Mesendoderm (in vitro differentiated cells): ENCODE measurements at regions not wholly inside any gene's neighbourhood (a gene's known extent, or its start where the extent isn't known, plus 50 kb on each side); places are given as distances from the start of the nearest gene placed in this dataset.
"Not testable (repeated sequence)": the region's sequence is repeated elsewhere in the genome, so short reads cannot be mapped to it uniquely, and the experiment has no call there.

Source experiments
- DNase-seq: peaks from one replicate; pipeline ENCODE4 v3.0.0; 2013
- H2AK5ac ChIP-seq: 2 replicates; pipeline ENCODE4 v1.6.1; 2013; ENCODE audit warnings: low read length, inconsistent platforms
- H2BK120ac ChIP-seq: 2 replicates; pipeline ENCODE4 v1.6.1; 2013; ENCODE audit warnings: low read depth, mild to moderate bottlenecking, low read length, moderate library complexity, mixed read lengths
- H2BK15ac ChIP-seq: replicated peaks from 2 replicates; pipeline ENCODE4 v1.6.1; 2013; ENCODE audit warnings: low read depth, mild to moderate bottlenecking, moderate library complexity
- H2BK5ac ChIP-seq: 2 replicates; pipeline ENCODE4 v1.6.1; 2013; ENCODE audit warnings: low read length, inconsistent platforms
- H3K18ac ChIP-seq: 2 replicates; pipeline ENCODE4 v1.6.1; 2013; ENCODE audit warnings: mild to moderate bottlenecking, low read length, mixed read lengths
- H3K23ac ChIP-seq: one replicate; pipeline ENCODE4 v1.6.1; 2013; ENCODE audit warnings: low read length
- H3K27ac ChIP-seq: 2 replicates; pipeline ENCODE4 v1.5.1; 2013; ENCODE audit warnings: low read depth, mild to moderate bottlenecking, inconsistent platforms, low read length, moderate library complexity
- H3K27me3 ChIP-seq: 2 replicates; pipeline ENCODE4 v1.6.1; 2013; ENCODE audit warnings: low read length, control low read depth, mild to moderate bottlenecking, inconsistent platforms; ENCODE audit not compliant: insufficient read depth, poor library complexity
- H3K36me3 ChIP-seq: 2 replicates; pipeline ENCODE4 v1.6.1; 2013; ENCODE audit warnings: low read length, inconsistent platforms; ENCODE audit not compliant: control insufficient read depth, insufficient read depth
- H3K4ac ChIP-seq: one replicate; pipeline ENCODE4 v1.6.1; 2013; ENCODE audit warnings: low read depth, mild to moderate bottlenecking, low read length, moderate library complexity
- H3K4me1 ChIP-seq: 2 replicates; pipeline ENCODE4 v1.6.1; 2013; ENCODE audit warnings: low read depth, low read length, inconsistent platforms; ENCODE audit not compliant: control insufficient read depth
- H3K4me2 ChIP-seq: 2 replicates; pipeline ENCODE4 v1.6.1; 2013; ENCODE audit warnings: low read length
- H3K4me3 ChIP-seq: 2 replicates; pipeline ENCODE4 v1.5.1; 2013; ENCODE audit warnings: mild to moderate bottlenecking, low read length
- H3K56ac ChIP-seq: one replicate; pipeline ENCODE4 v1.6.1; 2013; ENCODE audit warnings: low read length
- H3K79me1 ChIP-seq: 2 replicates; pipeline ENCODE4 v1.6.1; 2013; ENCODE audit warnings: low read length, inconsistent platforms
- H3K79me2 ChIP-seq: 2 replicates; pipeline ENCODE4 v1.6.1; 2013; ENCODE audit warnings: mild to moderate bottlenecking, low read length; ENCODE audit not compliant: control insufficient read depth, insufficient read depth
- H3K9ac ChIP-seq: 2 replicates; pipeline ENCODE4 v1.6.1; 2013; ENCODE audit warnings: low read length, inconsistent platforms
- H4K5ac ChIP-seq: one replicate; pipeline ENCODE4 v1.6.1; 2013; ENCODE audit warnings: low read length
- H4K8ac ChIP-seq: one replicate; pipeline ENCODE4 v1.6.1; 2013; ENCODE audit warnings: low read depth, mild to moderate bottlenecking, control low read depth, low read length, moderate library complexity
- WGBS: extraction: QIAGEN DNeasy Blood & Tissue Kit; methylation state at CpG from one replicate; pipeline ENCODE4 v1.1.7; 2013; ENCODE audit warnings: low lambda C conversion rate, missing lambda C conversion rate; ENCODE audit not compliant: insufficient coverage; ENCODE audit errors: extremely low coverage; 5-methylcytosine and 5-hydroxymethylcytosine counted together

DNA sequence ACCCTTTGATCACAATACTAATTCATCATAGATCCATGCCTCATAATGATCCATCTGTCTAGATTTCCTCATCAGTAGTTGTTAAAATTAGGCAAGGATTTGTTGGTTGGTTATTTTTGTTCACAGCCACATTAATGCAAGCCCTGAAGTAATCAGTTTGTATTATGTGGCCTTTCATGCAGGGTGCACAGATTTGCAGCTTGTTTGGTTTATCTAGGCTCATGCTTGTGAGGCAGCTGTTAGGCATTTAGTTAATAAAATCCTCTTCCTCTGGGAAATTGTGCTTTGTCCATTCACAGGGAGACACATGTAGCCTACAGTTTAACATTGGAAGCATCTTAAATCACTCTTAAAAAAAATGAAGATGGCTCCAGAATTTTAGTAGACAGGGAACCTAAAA, 162.8 kb upstream of the ZNF385D start:
- Histone ChIP-seq H4K5ac (no peak overlapping the region), H3K36me3 (no peaks in the 10 kb centered on the region), H3K79me1 (no peaks in the 10 kb centered on the region), H3K79me2 (no peaks in the 10 kb centered on the region), H2AK5ac (no peak overlapping the region), H3K4me3 (no peak overlapping the region), H2BK5ac (no peak overlapping the region), H3K27ac (no peak overlapping the region), H2BK15ac (no peak overlapping the region), H3K4ac (no peak overlapping the region), H3K27me3 (no peaks in the 10 kb centered on the region), H3K9ac (no peak overlapping the region), H3K56ac (no peak overlapping the region), H3K4me2 (no peak overlapping the region), H3K18ac (no peak overlapping the region), H4K8ac (no peak overlapping the region), H3K4me1 (no peaks in the 10 kb centered on the region), H3K23ac (no peak overlapping the region), H2BK120ac (no peak overlapping the region)
- no peak for DNase-seq

DNA sequence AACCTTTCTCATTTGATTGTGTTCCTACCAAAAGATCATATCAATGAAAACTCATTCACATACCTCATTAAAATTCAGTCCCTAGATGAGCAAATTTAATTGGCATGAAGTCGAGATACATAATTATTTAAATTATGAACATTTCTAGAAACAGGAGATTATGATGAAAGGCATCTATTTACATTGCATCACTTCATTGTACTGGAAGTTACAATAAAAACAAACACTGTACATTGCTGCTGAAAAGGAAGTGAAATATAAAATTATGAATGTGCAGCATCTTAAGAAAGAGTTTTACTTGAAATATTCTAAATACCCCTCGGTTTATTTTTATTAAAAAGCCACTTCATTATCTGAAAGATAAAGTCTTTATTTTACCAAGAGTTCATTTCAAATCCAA, 163.4 kb upstream of the ZNF385D start:
- Histone ChIP-seq H3K4me2 (no peak overlapping the region), H3K23ac (no peak overlapping the region), H3K36me3 (no peaks in the 10 kb centered on the region), H3K79me2 (no peaks in the 10 kb centered on the region), H2BK15ac (no peak overlapping the region), H2AK5ac (no peak overlapping the region), H3K27ac (no peak overlapping the region), H3K56ac (no peak overlapping the region), H3K27me3 (no peaks in the 10 kb centered on the region), H3K79me1 (no peaks in the 10 kb centered on the region), H3K4me1 (no peaks in the 10 kb centered on the region), H4K5ac (no peak overlapping the region), H3K9ac (no peak overlapping the region), H2BK5ac (no peak overlapping the region), H2BK120ac (no peak overlapping the region), H3K4ac (no peak overlapping the region), H3K4me3 (no peak overlapping the region), H3K18ac (no peak overlapping the region), H4K8ac (no peak overlapping the region)
- no CpG with 5 or more reads among the region's 2 CpGs for WGBS
- no peak for DNase-seq

DNA sequence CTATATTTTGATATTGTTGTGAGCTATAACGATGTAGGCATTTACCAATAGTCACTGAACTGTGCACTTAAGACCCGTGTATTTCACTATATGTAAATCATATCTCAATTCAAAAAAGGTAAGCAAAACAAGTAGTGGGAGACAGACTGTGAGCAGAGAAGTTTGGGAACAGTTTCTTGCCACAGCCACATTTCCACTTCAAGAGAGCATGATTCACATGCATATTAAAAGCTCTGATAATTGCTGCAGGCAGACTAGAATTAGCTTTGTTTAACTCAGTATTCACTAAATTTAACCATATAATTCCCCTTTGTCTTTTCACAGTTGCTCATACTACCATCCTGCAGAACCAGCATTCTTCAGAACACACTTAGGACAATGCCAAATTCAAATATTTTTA, 168.4 kb upstream of the ZNF385D start:
- H3K36me3 ChIP-seq = no peaks in the 10 kb centered on the region
- DNase-seq = peak; percentile 13
- H3K56ac ChIP-seq = no peak overlapping the region
- no peak overlapping the region for H2AK5ac ChIP-seq
- no peak overlapping the region for H3K4ac ChIP-seq
- no peak overlapping the region for H2BK120ac ChIP-seq
- no peak overlapping the region for H3K18ac ChIP-seq
- no peaks in the 10 kb centered on the region for H3K79me2 ChIP-seq
- no peaks in the 10 kb centered on the region for H3K4me1 ChIP-seq
- no CpG with 5 or more reads among the region's 2 CpGs for WGBS
- no peak overlapping the region for H3K9ac ChIP-seq
- H2BK15ac ChIP-seq = no peak overlapping the region
- no peak overlapping the region for H3K27ac ChIP-seq
- H4K5ac ChIP-seq = no peak overlapping the region
- no peak overlapping the region for H3K4me3 ChIP-seq
- no peaks in the 10 kb centered on the region for H3K79me1 ChIP-seq
- no peak overlapping the region for H3K23ac ChIP-seq
- no peak overlapping the region for H3K4me2 ChIP-seq
- no peak overlapping the region for H2BK5ac ChIP-seq
- no peak overlapping the region for H4K8ac ChIP-seq
- H3K27me3 ChIP-seq = no peaks in the 10 kb centered on the region

DNA sequence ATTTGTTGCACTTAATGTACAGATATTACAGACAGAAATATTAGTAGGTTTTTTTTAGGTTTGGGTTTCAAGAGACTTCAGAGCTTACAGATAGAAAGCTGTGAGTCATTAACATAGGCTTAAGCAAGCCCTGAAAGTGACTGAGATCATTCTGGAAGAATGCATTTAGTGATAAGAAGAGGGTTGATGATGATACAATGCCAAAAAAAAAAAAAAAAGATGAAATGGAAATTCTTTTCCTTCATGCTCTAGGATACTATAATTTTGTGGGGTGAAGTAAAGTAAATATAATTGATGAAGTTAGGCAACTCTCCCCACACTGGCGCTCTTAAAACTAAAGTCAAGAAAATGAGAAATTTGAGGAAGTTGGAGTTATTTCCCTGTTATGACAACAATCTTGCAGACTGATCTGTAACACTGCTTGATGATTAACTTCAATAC, 169.4 kb upstream of the ZNF385D start:
- Histone ChIP-seq H4K5ac (no peak overlapping the region), H2BK15ac (no peak overlapping the region), H3K56ac (no peak overlapping the region), H4K8ac (no peak overlapping the region), H3K4me1 (no peaks in the 10 kb centered on the region), H3K4me2 (no peak overlapping the region), H3K36me3 (no peaks in the 10 kb centered on the region), H2AK5ac (no peak overlapping the region), H3K4ac (no peak overlapping the region), H2BK120ac (no peak overlapping the region), H3K27me3 (no peaks in the 10 kb centered on the region), H2BK5ac (no peak overlapping the region), H3K79me2 (no peaks in the 10 kb centered on the region), H3K18ac (no peak overlapping the region), H3K4me3 (no peak overlapping the region), H3K9ac (no peak overlapping the region), H3K23ac (no peak overlapping the region), H3K27ac (no peak overlapping the region), H3K79me1 (no peaks in the 10 kb centered on the region)
- WGBS = no CpG with 5 or more reads among the region's 1 CpG
- DNase-seq = peak; percentile 90

DNA sequence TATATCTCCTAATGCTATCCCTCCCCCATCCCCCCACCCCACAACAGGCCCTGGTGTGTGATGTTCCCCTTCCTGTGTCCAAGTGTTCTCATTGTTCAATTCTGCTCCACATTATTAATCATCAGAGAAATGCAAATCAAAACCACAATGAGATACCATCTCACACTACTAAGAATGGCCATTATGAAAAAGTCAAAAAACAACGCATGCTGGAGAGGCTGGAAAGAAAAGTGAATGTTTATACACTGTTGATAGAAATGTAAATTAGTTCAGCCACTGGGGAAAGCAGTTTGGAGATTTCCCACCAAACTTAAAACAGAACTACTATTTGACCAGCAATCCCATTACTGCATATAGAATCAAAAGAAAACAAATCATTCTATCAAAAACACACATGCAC, 172.1 kb upstream of the ZNF385D start:
- H3K4ac ChIP-seq, H2BK15ac ChIP-seq, H3K18ac ChIP-seq, H4K8ac ChIP-seq, H3K79me1 ChIP-seq, H3K36me3 ChIP-seq, H3K27me3 ChIP-seq, H3K27ac ChIP-seq, H3K4me3 ChIP-seq, H4K5ac ChIP-seq, H3K4me2 ChIP-seq, H2AK5ac ChIP-seq, DNase-seq, H3K9ac ChIP-seq, H2BK120ac ChIP-seq, H3K4me1 ChIP-seq, H2BK5ac ChIP-seq, H3K23ac ChIP-seq, H3K79me2 ChIP-seq, H3K56ac ChIP-seq: not testable (repeated sequence)
- no CpG with 5 or more reads among the region's 1 CpG for WGBS

DNA sequence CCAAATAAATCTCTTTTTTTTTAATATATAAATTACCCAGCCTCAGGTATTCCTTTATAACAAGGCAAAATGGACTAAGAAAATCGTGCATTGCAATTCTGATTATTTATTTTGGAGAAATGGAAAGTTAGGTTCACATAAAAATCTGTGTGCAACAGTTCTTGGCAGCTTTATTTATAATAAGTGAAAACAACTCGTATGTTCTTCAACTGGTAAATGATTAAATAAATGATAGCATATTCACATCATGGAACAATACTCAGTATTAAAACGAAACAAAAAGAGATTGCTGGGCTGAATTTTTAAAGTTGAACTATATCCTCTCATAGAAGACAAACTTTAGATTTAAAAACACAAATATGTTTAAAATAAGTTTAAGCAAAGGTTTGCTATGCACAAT, 176.3 kb upstream of the ZNF385D start:
- H2BK120ac ChIP-seq = no peak overlapping the region
- H3K4me1 ChIP-seq = no peaks in the 10 kb centered on the region

More for the DNA sequence above, 176.3 kb upstream of the ZNF385D start:
- Histone ChIP-seq H3K18ac (no peak overlapping the region), H2BK15ac (no peak overlapping the region), H3K79me2 (no peaks in the 10 kb centered on the region), H3K4ac (no peak overlapping the region), H3K56ac (no peak overlapping the region), H3K27ac (no peak overlapping the region), H3K36me3 (no peaks in the 10 kb centered on the region), H3K4me3 (no peak overlapping the region), H3K4me2 (no peak overlapping the region), H3K23ac (no peak overlapping the region), H2BK5ac (no peak overlapping the region), H2AK5ac (no peak overlapping the region), H4K5ac (no peak overlapping the region), H3K9ac (no peak overlapping the region), H3K79me1 (no peaks in the 10 kb centered on the region), H4K8ac (no peak overlapping the region), H3K27me3 (no peaks in the 10 kb centered on the region)
- whole genome bisulfite sequencing = no CpG with 5 or more reads among the region's 3 CpGs
- no peak for DNase-seq
